SJCRH30 (cell line): ENCODE measurements at regions not wholly inside any gene's neighbourhood (a gene's known extent, or its start where the extent isn't known, plus 50 kb on each side); places are given as distances from the start of the nearest gene placed in this dataset.
"Not testable (repeated sequence)": the region's sequence is repeated elsewhere in the genome, so short reads cannot be mapped to it uniquely, and the experiment has no call there.

Experiments used
- DNase-seq, 2 experiments: peaks; one replicate each; pipeline ENCODE4 v3.0.0-alpha.2; 2015 to 2020
- H3K27ac ChIP-seq: fragments of 250-450 bp; sonication (Bioruptor Pico); 2 replicates; pipeline ENCODE4 v1.5.1; 2020; ENCODE audit warnings: mild to moderate bottlenecking, moderate library complexity
- H3K27me3 ChIP-seq: fragments of 250-450 bp; sonication (Bioruptor Pico); 2 replicates; pipeline ENCODE4 v1.5.1; 2020; ENCODE audit warnings: mild to moderate bottlenecking, moderate library complexity
- H3K36me3 ChIP-seq: fragments of 250-450 bp; sonication (Bioruptor Pico); 2 replicates; pipeline ENCODE4 v1.5.1; 2020; ENCODE audit warnings: mild to moderate bottlenecking, moderate library complexity
- H3K4me1 ChIP-seq: fragments of 250-450 bp; sonication (Bioruptor Pico); 2 replicates; pipeline ENCODE4 v1.5.1; 2020; ENCODE audit warnings: mild to moderate bottlenecking, moderate library complexity
- H3K4me3 ChIP-seq: fragments of 250-450 bp; sonication (Bioruptor Pico); 2 replicates; pipeline ENCODE4 v1.5.1; 2020; ENCODE audit warnings: mild to moderate bottlenecking, moderate library complexity
- H3K9me3 ChIP-seq: fragments of 250-450 bp; sonication (Bioruptor Pico); replicated peaks from 2 replicates; pipeline ENCODE4 v1.5.1; 2020; ENCODE audit warnings: mild to moderate bottlenecking, moderate library complexity

- H3K36me3 ChIP-seq, H3K9me3 ChIP-seq, DNase-seq, H3K27me3 ChIP-seq, H3K4me3 ChIP-seq, H3K4me1 ChIP-seq, H3K27ac ChIP-seq: not testable (repeated sequence)
Observed at GRCh38 chr5:99471178-99471577, 542.4 kb upstream of the CHD1 start.

GRCh38 chr5:99470636-99471035, 541.8 kb upstream of the CHD1 start:
- H3K27ac ChIP-seq, DNase-seq, H3K4me1 ChIP-seq, H3K9me3 ChIP-seq, H3K36me3 ChIP-seq, H3K27me3 ChIP-seq, H3K4me3 ChIP-seq: not testable (repeated sequence)

- Histone ChIP-seq H3K9me3 (peaks cover 5% of the 10 kb centered on the region; the same call in 1 of the 2 replicates), H3K4me1 (no peaks in the 10 kb centered on the region), H3K36me3 (no peaks in the 10 kb centered on the region), H3K4me3 (no peak overlapping the region), H3K27ac (no peak overlapping the region), H3K27me3 (no peaks in the 10 kb centered on the region)
- DNase-seq: no peak
Observed at GRCh38 chr5:99460701-99461100, 531.9 kb upstream of the CHD1 start.

GRCh38 chr5:99453196-99453595, 524.4 kb upstream of the CHD1 start:
- H3K27ac ChIP-seq: no peak overlapping the region
- H3K36me3 ChIP-seq: no peaks in the 10 kb centered on the region
- no peak overlapping the region for H3K4me3 ChIP-seq
- H3K9me3 ChIP-seq: no peaks in the 10 kb centered on the region; the same call in 1 of the 2 replicates
- 0 out of 2 replicates have a peak, but pooled peaks cover 5% of the 10 kb centered on the region for H3K4me1 ChIP-seq
- DNase-seq: no peak
- no peaks in the 10 kb centered on the region for H3K27me3 ChIP-seq

GRCh38 chr5:99449786-99450185, 521.0 kb upstream of the CHD1 start:
- peak in 1 of 2 experiments; percentile 31 for DNase-seq
- Histone ChIP-seq H3K27me3 (no peaks in the 10 kb centered on the region), H3K27ac (no peak overlapping the region), H3K9me3 (no peaks in the 10 kb centered on the region), H3K4me3 (no peak overlapping the region), H3K36me3 (no peaks in the 10 kb centered on the region), H3K4me1 (0 out of 2 replicates have a peak, but pooled peaks cover 5% of the 10 kb centered on the region)

- no peak overlapping the region for H3K4me3 ChIP-seq
- 0 out of 2 replicates have a peak, but pooled peaks cover 5% of the 10 kb centered on the region for H3K4me1 ChIP-seq
- H3K36me3 ChIP-seq: no peaks in the 10 kb centered on the region
- no peak overlapping the region for H3K27ac ChIP-seq
- no peak for DNase-seq
- H3K9me3 ChIP-seq: no peaks in the 10 kb centered on the region
- H3K27me3 ChIP-seq: no peaks in the 10 kb centered on the region
Observed at GRCh38 chr5:99445805-99446204, 517.0 kb upstream of the CHD1 start.

GRCh38 chr5:99441235-99441634, 512.4 kb upstream of the CHD1 start:
- Histone ChIP-seq H3K27ac (no peak overlapping the region), H3K27me3 (no peaks in the 10 kb centered on the region), H3K9me3 (no peaks in the 10 kb centered on the region), H3K4me3 (no peak overlapping the region), H3K4me1 (no peaks in the 10 kb centered on the region), H3K36me3 (no peaks in the 10 kb centered on the region)
- DNase-seq: no peak

- no peak for DNase-seq
- Histone ChIP-seq H3K4me1 (no peaks in the 10 kb centered on the region), H3K27ac (no peak overlapping the region), H3K36me3 (no peaks in the 10 kb centered on the region), H3K9me3 (no peaks in the 10 kb centered on the region), H3K4me3 (no peak overlapping the region), H3K27me3 (no peaks in the 10 kb centered on the region)
Observed at GRCh38 chr5:99438619-99439018, 509.8 kb upstream of the CHD1 start.

GRCh38 chr5:99437986-99438385, 509.2 kb upstream of the CHD1 start:
- H3K4me3 ChIP-seq: no peak overlapping the region
- no peak overlapping the region for H3K27ac ChIP-seq
- DNase-seq: no peak
- H3K4me1 ChIP-seq: no peaks in the 10 kb centered on the region
- no peaks in the 10 kb centered on the region for H3K9me3 ChIP-seq
- no peaks in the 10 kb centered on the region for H3K36me3 ChIP-seq
- H3K27me3 ChIP-seq: no peaks in the 10 kb centered on the region

GRCh38 chr5:99423396-99423795, 494.6 kb upstream of the CHD1 start:
- H3K36me3 ChIP-seq, H3K4me1 ChIP-seq, DNase-seq, H3K27me3 ChIP-seq, H3K4me3 ChIP-seq, H3K27ac ChIP-seq, H3K9me3 ChIP-seq: not testable (repeated sequence)

- not testable (repeated sequence) for H3K36me3 ChIP-seq
Observed at GRCh38 chr5:99418640-99419039, 489.8 kb upstream of the CHD1 start.

GRCh38 chr5:99410386-99410785, 481.6 kb upstream of the CHD1 start:
- not testable (repeated sequence) for H3K4me1 ChIP-seq, H3K27me3 ChIP-seq, DNase-seq

More at GRCh38 chr5:99418640-99419039, 489.8 kb upstream of the CHD1 start:
- H3K27ac ChIP-seq, H3K4me1 ChIP-seq, H3K9me3 ChIP-seq, H3K4me3 ChIP-seq, H3K27me3 ChIP-seq, DNase-seq: not testable (repeated sequence)

GRCh38 chr5:99404764-99405302, 476.0 kb upstream of the CHD1 start:
- H3K4me3 ChIP-seq, H3K9me3 ChIP-seq, H3K4me1 ChIP-seq, DNase-seq, H3K27me3 ChIP-seq, H3K27ac ChIP-seq, H3K36me3 ChIP-seq: not testable (repeated sequence)

More at GRCh38 chr5:99410386-99410785, 481.6 kb upstream of the CHD1 start:
- not testable (repeated sequence) for H3K27ac ChIP-seq, H3K9me3 ChIP-seq, H3K36me3 ChIP-seq, H3K4me3 ChIP-seq

- H3K27ac ChIP-seq, DNase-seq, H3K36me3 ChIP-seq, H3K9me3 ChIP-seq, H3K27me3 ChIP-seq, H3K4me3 ChIP-seq, H3K4me1 ChIP-seq: not testable (repeated sequence)
Observed at GRCh38 chr5:99400571-99400970, 471.8 kb upstream of the CHD1 start.

GRCh38 chr5:99398976-99399375, 470.2 kb upstream of the CHD1 start:
- no peaks in the 10 kb centered on the region for H3K4me1 ChIP-seq
- no peak for DNase-seq
- H3K9me3 ChIP-seq: peaks cover 3% of the 10 kb centered on the region; the same call in 1 of the 2 replicates
- H3K4me3 ChIP-seq: no peak overlapping the region
- H3K36me3 ChIP-seq: no peaks in the 10 kb centered on the region
- no peak overlapping the region for H3K27ac ChIP-seq
- no peaks in the 10 kb centered on the region for H3K27me3 ChIP-seq

- H3K4me1 ChIP-seq: no peaks in the 10 kb centered on the region
- DNase-seq: no peak
- H3K27ac ChIP-seq: no peak overlapping the region
- no peak overlapping the region for H3K4me3 ChIP-seq
- H3K9me3 ChIP-seq: peaks cover 4% of the 10 kb centered on the region; the same call in 1 of the 2 replicates
- H3K36me3 ChIP-seq: no peaks in the 10 kb centered on the region
- H3K27me3 ChIP-seq: no peaks in the 10 kb centered on the region
Observed at GRCh38 chr5:99386406-99387077, 457.7 kb upstream of the CHD1 start.
